ENCODE measurements at regions not wholly inside any gene's neighbourhood (a gene's known extent, or its start where the extent isn't known, plus 50 kb on each side); places are given as distances from the start of the nearest gene placed in this dataset.

DNA sequence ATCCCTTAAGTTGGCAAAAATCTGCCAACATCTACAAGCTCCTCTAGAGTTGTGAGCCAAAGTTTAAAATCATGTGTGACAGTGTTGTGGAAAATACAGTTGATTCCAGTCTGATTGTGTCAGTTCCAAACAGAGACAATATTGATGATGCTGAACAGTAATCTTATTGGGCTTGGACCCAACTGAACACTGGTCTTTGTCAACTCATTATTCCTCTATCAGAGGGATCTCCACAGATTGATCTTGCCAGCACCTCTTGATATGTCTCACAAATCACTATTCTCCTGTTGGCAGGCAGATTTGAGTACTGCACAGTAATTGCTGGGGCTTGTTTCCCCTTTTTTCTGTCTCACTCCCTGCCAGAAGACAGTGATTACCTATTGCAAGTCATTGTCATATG is 326.6 kb upstream of the DPH6 start:
- TF ChIP-seq CTCF (IDR thresholded peaks at IDR 0.05): no peak
- no peak for TF ChIP-seq ZFX (IDR thresholded peaks at IDR 0.05; ENCODE audit: borderline replicate concordance)

All from 22Rv1 (cell line).